Gastroesophageal sphincter (tissue), 4 donors: ENCODE measurements at regions not wholly inside any gene's neighbourhood (a gene's known extent, or its start where the extent isn't known, plus 50 kb on each side); places are given as distances from the start of the nearest gene placed in this dataset.

Experiments used
- ATAC-seq: fragments of 150-250 bp; one replicate; pipeline ENCODE4 v1.9.1; 2016; ENCODE audit warnings: mild to moderate bottlenecking, moderate library complexity
- H3K27ac ChIP-seq, 4 donors: fragments of 200-600 bp; sonication (generic) in 3 of 4; 1 replicate in 3 of 4; 2 replicates in 1 of 4; pipeline ENCODE4 v1.5.1; 2016 to 2019
- H3K27me3 ChIP-seq: fragments of 200-600 bp; sonication (generic); one replicate; pipeline ENCODE4 v1.5.1; 2019
- H3K36me3 ChIP-seq, 2 donors: fragments of 200-600 bp; sonication (generic); one replicate each; pipeline ENCODE4 v1.5.1; 2019; ENCODE audit warnings: control low read depth in 1 of 2
- H3K4me1 ChIP-seq, 3 donors: fragments of 200-600 bp; sonication (generic); 1 replicate in 2 of 3; 2 replicates in 1 of 3; pipeline ENCODE4 v1.5.1; 2016 to 2019; ENCODE audit warnings: control low read depth in 2 of 3
- H3K4me3 ChIP-seq, 2 donors: fragments of 200-600 bp; sonication (generic); one replicate each; pipeline ENCODE4 v1.5.1; 2019; ENCODE audit warnings: mild to moderate bottlenecking in 1 of 2, moderate library complexity in 1 of 2
- H3K9me3 ChIP-seq, 3 donors: fragments of 200-600 bp; sonication (generic); one replicate each; pipeline ENCODE4 v1.5.1; 2017 to 2019; ENCODE audit warnings: control low read depth in 2 of 3
- EP300 ChIP-seq: sonication (generic); formaldehyde crosslinking; IDR thresholded peaks from one replicate; pipeline ENCODE4 v1.6.1; 2017; ENCODE audit warnings: antibody characterized with exemption, mild to moderate bottlenecking
- POLR2A ChIP-seq, 2 donors: fragments of 450-650 bp; IDR thresholded peaks; one replicate each; pipeline ENCODE4 v1.6.1; 2017; ENCODE audit warnings: antibody characterized with exemption in 2 of 2, mild to moderate bottlenecking in 2 of 2, moderate library complexity in 1 of 2
- POLR2AphosphoS5 ChIP-seq: sonication (generic); formaldehyde crosslinking; IDR thresholded peaks from one replicate; pipeline ENCODE4 v1.6.1; 2017; ENCODE audit warnings: antibody characterized with exemption
- WGBS, 2 donors: methylation state at CpG; one replicate each; pipeline ENCODE4 v1.1.5; 2018; ENCODE audit warnings: low coverage in 1 of 2; 5-methylcytosine and 5-hydroxymethylcytosine counted together
- TF ChIP-seq, protein P1 (sequence below), 4 experiments: fragments of 200-600 bp in 2 of 4; fragments of 450-650 bp in 2 of 4; sonication (generic) in 1 of 4; IDR thresholded peaks; one replicate each; pipeline ENCODE4 v1.5.1; 2017 to 2019; ENCODE audit warnings: antibody characterized with exemption in 4 of 4, mild to moderate bottlenecking in 2 of 4, moderate library complexity in 2 of 4

DNA sequence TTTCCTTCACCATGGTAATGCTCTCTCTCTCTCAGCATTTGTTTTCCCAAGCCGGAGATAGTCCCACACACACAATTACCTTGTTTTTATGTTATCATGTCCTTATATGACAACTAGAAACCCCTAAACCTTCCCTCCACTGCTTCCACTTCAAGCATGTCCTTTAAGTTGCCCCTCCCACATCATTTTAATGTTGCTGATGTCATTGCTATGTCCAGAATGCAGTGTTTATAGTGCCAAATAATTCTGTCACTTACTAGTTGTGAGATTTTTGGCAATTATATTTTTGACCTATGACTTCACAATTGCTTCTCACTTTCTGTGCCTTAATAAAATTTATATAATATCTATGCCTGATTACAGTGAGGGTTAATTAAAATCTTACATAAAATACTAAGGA lies 645.9 kb downstream of the XPNPEP1 start:
- Histone ChIP-seq H3K9me3 (no peaks in the 10 kb centered on the region), H3K4me1 (peaks cover 0 to 5% (median 1%) of the 10 kb centered on the region in 3 donors), H3K27ac (peak overlapping the region in 2 of 4 donors; percentile 35 to 42), H3K27me3 (no peaks in the 10 kb centered on the region), H3K36me3 (no peaks in the 10 kb centered on the region), H3K4me3 (no peak overlapping the region)
- no peak for ATAC-seq
- 86 to 90% methylated on average over 1 of the region's 1 CpG for WGBS, 2 donors
- no peak for TF ChIP-seq EP300
- no peak for TF ChIP-seq POLR2AphosphoS5
- TF ChIP-seq, protein P1, sequence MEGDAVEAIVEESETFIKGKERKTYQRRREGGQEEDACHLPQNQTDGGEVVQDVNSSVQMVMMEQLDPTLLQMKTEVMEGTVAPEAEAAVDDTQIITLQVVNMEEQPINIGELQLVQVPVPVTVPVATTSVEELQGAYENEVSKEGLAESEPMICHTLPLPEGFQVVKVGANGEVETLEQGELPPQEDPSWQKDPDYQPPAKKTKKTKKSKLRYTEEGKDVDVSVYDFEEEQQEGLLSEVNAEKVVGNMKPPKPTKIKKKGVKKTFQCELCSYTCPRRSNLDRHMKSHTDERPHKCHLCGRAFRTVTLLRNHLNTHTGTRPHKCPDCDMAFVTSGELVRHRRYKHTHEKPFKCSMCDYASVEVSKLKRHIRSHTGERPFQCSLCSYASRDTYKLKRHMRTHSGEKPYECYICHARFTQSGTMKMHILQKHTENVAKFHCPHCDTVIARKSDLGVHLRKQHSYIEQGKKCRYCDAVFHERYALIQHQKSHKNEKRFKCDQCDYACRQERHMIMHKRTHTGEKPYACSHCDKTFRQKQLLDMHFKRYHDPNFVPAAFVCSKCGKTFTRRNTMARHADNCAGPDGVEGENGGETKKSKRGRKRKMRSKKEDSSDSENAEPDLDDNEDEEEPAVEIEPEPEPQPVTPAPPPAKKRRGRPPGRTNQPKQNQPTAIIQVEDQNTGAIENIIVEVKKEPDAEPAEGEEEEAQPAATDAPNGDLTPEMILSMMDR (IDR thresholded peaks at IDR 0.05): no peak

DNA sequence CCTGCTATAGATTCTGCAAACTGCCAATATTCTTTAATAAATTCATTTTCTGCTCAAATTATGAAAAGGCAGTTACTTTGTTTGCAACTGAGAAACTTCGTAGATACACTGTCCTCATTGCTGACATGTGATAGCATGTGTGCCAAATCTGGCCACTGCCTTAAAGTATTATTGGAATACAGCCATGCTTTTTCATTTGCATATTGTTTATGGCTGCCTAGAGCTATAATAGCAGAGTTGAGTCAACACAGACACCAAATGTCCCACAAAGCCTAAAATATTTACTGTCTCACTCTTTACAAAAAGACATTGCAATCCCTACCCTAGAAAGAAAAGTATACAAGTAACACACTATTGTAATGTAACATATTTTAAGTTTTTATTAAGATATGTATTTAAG lies 647.4 kb downstream of the XPNPEP1 start:
- Histone ChIP-seq H3K9me3 (no peaks in the 10 kb centered on the region), H3K4me1 (no peaks in the 10 kb centered on the region), H3K27me3 (no peaks in the 10 kb centered on the region), H3K4me3 (no peak overlapping the region), H3K36me3 (no peaks in the 10 kb centered on the region), H3K27ac (no peak overlapping the region)
- ATAC-seq: no peak
- WGBS, 2 donors: 25 to 47% methylated on average over 1 of the region's 1 CpG
- TF ChIP-seq EP300 (no peak), POLR2A (IDR thresholded peaks at IDR 0.05) (no peak), POLR2AphosphoS5 (no peak)
- TF ChIP-seq, protein P1 (IDR thresholded peaks at IDR 0.05): no peak

DNA sequence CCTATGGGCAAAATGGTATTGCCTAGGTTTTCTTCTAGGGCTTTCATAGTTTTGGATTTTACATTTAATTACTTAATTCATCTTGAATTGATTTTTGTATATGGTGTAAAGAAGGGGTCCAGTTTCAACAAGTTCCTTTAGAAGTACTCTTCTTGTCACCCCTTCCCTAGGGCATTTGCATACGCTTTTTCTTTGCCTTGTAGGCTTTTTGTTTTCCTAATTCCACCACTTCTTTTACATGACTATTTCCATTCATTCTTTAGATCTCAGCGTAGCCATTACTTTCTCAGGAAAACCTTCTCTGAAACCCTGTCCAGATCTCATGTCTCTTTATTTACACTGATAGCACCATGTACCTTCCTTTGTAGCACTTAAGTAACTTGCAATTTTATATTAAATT lies 648.6 kb downstream of the XPNPEP1 start:
- ATAC-seq: no peak
- Histone ChIP-seq H3K27ac (no peak overlapping the region), H3K9me3 (no peaks in the 10 kb centered on the region), H3K27me3 (no peaks in the 10 kb centered on the region), H3K4me1 (no peaks in the 10 kb centered on the region), H3K36me3 (no peaks in the 10 kb centered on the region), H3K4me3 (no peak overlapping the region)
- TF ChIP-seq, protein P1 (IDR thresholded peaks at IDR 0.05): no peak
- no peak for TF ChIP-seq POLR2AphosphoS5
- TF ChIP-seq EP300: no peak
- TF ChIP-seq POLR2A (IDR thresholded peaks at IDR 0.05): no peak
- whole genome bisulfite sequencing, 2 donors: 82 to 90% methylated on average over 2 of the region's 2 CpGs

DNA sequence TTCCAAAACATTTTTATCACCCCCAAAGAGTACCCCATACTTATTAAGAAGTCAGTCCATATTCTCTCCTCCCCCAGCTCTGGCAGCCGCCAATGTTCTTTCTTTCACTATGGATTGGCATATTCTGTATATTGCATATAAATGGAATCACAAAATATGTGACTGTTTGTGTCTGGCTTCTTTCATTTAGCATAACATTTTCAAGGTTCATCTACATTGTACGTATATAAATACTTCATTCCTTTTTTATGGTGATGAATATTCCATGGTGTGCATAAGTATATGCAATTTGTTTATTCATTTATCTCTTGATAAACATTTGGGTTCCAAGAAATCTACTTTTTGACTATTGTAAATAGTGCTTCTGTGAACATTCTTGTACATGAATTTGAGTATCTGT lies 653.1 kb downstream of the XPNPEP1 start:
- 77 to 82% methylated on average over 2 of the region's 2 CpGs for WGBS, 2 donors
- no peaks in the 10 kb centered on the region for H3K4me1 ChIP-seq

DNA sequence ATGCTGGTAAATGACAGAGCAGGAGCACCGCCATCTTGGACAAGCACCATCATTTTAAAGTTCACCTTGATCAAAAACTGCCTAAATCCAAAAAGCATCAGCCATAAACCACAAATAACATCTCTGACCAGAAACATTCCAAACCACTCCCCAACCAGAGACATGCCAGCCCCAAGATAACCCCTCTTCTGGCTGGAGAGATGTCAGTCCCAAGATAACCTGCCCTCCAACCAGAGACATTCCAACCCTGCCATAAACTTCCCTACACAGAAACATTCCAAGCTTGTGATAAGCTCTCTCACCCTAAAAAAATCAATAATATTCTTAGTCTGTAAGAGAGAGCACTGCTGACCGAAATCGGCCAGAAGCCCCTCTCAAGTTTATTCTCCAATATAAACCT lies 659.3 kb downstream of the XPNPEP1 start:
- no peak for ATAC-seq
- H3K27me3 ChIP-seq: no peaks in the 10 kb centered on the region
- no peak overlapping the region for H3K27ac ChIP-seq
- no peak overlapping the region for H3K4me3 ChIP-seq
- no peaks in the 10 kb centered on the region for H3K4me1 ChIP-seq
- TF ChIP-seq, protein P1 (IDR thresholded peaks at IDR 0.05): no peak
- WGBS, 2 donors: 83 to 90% methylated on average over 3 of the region's 3 CpGs
- H3K9me3 ChIP-seq: no peaks in the 10 kb centered on the region
- H3K36me3 ChIP-seq: no peaks in the 10 kb centered on the region

More for the DNA sequence above, 653.1 kb downstream of the XPNPEP1 start:
- no peaks in the 10 kb centered on the region for H3K36me3 ChIP-seq
- H3K27me3 ChIP-seq: no peaks in the 10 kb centered on the region
- ATAC-seq: no peak
- TF ChIP-seq, protein P1 (IDR thresholded peaks at IDR 0.05): no peak
- no peak for TF ChIP-seq EP300
- TF ChIP-seq POLR2AphosphoS5: no peak
- no peak for TF ChIP-seq POLR2A (IDR thresholded peaks at IDR 0.05)
- no peak overlapping the region for H3K4me3 ChIP-seq
- H3K27ac ChIP-seq: no peak overlapping the region
- no peaks in the 10 kb centered on the region for H3K9me3 ChIP-seq
